ENCODE measurements at regions not wholly inside any gene's neighbourhood (a gene's known extent, or its start where the extent isn't known, plus 50 kb on each side); places are given as distances from the start of the nearest gene placed in this dataset.

GRCh38 chr1:42055061-42055460 is 98.1 kb upstream of the GUCA2B start:
- Histone ChIP-seq H3K4me1 (replicated peaks in 1 of 2; ENCODE audit: control insufficient read depth in 2 of 2, insufficient read depth in 2 of 2, low read length in 2 of 2) (no peaks in the 10 kb centered on the region), H3K4me2 (ENCODE audit: insufficient read depth, low read length) (no peak overlapping the region), H3K79me2 (ENCODE audit: control insufficient read depth, insufficient read depth, low read length) (no peaks in the 10 kb centered on the region), H2AFZ (ENCODE audit: low read depth, low read length) (no peak overlapping the region), H4K20me1 (replicated peaks; ENCODE audit: control insufficient read depth, insufficient read depth, low read length) (no peaks in the 10 kb centered on the region), H3K9me1 (ENCODE audit: control insufficient read depth, insufficient read depth, low read length) (no peaks in the 10 kb centered on the region), H3K4me3 (no peak overlapping the region), H3K27me3 (ENCODE audit: control insufficient read depth in 2 of 2, insufficient read depth in 2 of 2, low read length in 2 of 2) (no peaks in the 10 kb centered on the region), H3K36me3 (ENCODE audit: control insufficient read depth, insufficient read depth, low read length) (no peaks in the 10 kb centered on the region), H3K27ac (ENCODE audit: extremely low read depth, low read depth, low read length) (no peak overlapping the region), H3K9me3 (replicated peaks; ENCODE audit: control insufficient read depth, insufficient read depth, low read depth, low read length) (no peaks in the 10 kb centered on the region), H3K9ac (ENCODE audit: insufficient read depth in 1 of 2, low read depth in 2 of 2, low read length in 2 of 2) (no peak overlapping the region)
- ATAC-seq (no peak), FAIRE-seq (no peak), DNase-seq (ENCODE audit: extremely low read depth in 1 of 4, low spot score in 3 of 4) (no peak)
- intact Hi-C loops (cut with micrococcal nuclease) = no loop called here
- TF ChIP-seq POLR3A (IDR thresholded peaks at IDR 0.05; ENCODE audit: borderline replicate concordance, extremely low read depth, insufficient read depth, insufficient read length) (no peak), ZNF507 (tag; conservative IDR thresholded peaks at IDR 0.05) (no peak), ETV6 (IDR thresholded peaks at IDR 0.05; ENCODE audit: borderline replicate concordance in 1 of 2, low read depth in 2 of 2, low read length in 1 of 2) (no peak), ETV6 (CRISPR knock-in tag; IDR thresholded peaks at IDR 0.05; ENCODE audit: borderline replicate concordance) (no peak), THAP7 (CRISPR knock-in tag; IDR thresholded peaks at IDR 0.05) (no peak), GATAD2B (IDR thresholded peaks at IDR 0.05; ENCODE audit: borderline replicate concordance) (no peak), SMARCA4 (IDR thresholded peaks at IDR 0.05) (no peak), ILF3 (IDR thresholded peaks at IDR 0.05; ENCODE audit: borderline replicate concordance) (no peak), NCOA6 (IDR thresholded peaks at IDR 0.05) (no peak), SPI1 (IDR thresholded peaks at IDR 0.05; ENCODE audit: borderline replicate concordance, low read depth, low read length) (no peak), ZNF23 (CRISPR knock-in tag; IDR thresholded peaks at IDR 0.05) (no peak), SRF (CRISPR knock-in tag; IDR thresholded peaks at IDR 0.05) (no peak), ZNF445 (CRISPR knock-in tag; IDR thresholded peaks at IDR 0.05; ENCODE audit: low read depth) (no peak), ZNF174 (CRISPR knock-in tag; IDR thresholded peaks at IDR 0.05) (no peak), RBM22 (IDR thresholded peaks at IDR 0.05; ENCODE audit: low read depth, low read length, poor library complexity, severe bottlenecking) (no peak), HMGN3 (IDR thresholded peaks at IDR 0.05; ENCODE audit: borderline replicate concordance, extremely low read depth, insufficient read length, low read depth, low read length) (no peak)
- TF ChIP-seq, protein P1, sequence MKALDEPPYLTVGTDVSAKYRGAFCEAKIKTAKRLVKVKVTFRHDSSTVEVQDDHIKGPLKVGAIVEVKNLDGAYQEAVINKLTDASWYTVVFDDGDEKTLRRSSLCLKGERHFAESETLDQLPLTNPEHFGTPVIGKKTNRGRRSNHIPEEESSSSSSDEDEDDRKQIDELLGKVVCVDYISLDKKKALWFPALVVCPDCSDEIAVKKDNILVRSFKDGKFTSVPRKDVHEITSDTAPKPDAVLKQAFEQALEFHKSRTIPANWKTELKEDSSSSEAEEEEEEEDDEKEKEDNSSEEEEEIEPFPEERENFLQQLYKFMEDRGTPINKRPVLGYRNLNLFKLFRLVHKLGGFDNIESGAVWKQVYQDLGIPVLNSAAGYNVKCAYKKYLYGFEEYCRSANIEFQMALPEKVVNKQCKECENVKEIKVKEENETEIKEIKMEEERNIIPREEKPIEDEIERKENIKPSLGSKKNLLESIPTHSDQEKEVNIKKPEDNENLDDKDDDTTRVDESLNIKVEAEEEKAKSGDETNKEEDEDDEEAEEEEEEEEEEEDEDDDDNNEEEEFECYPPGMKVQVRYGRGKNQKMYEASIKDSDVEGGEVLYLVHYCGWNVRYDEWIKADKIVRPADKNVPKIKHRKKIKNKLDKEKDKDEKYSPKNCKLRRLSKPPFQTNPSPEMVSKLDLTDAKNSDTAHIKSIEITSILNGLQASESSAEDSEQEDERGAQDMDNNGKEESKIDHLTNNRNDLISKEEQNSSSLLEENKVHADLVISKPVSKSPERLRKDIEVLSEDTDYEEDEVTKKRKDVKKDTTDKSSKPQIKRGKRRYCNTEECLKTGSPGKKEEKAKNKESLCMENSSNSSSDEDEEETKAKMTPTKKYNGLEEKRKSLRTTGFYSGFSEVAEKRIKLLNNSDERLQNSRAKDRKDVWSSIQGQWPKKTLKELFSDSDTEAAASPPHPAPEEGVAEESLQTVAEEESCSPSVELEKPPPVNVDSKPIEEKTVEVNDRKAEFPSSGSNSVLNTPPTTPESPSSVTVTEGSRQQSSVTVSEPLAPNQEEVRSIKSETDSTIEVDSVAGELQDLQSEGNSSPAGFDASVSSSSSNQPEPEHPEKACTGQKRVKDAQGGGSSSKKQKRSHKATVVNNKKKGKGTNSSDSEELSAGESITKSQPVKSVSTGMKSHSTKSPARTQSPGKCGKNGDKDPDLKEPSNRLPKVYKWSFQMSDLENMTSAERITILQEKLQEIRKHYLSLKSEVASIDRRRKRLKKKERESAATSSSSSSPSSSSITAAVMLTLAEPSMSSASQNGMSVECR (CRISPR knock-in tag; IDR thresholded peaks at IDR 0.05) = no peak
- WGBS (ENCODE audit: insufficient coverage, low coverage, missing lambda C conversion rate) = 0% methylated on average over 1 of the region's 1 CpG
- ChIA-PET POLR2A (no interaction called here), CTCF (ENCODE audit: low intra/inter-chr PET ratio) (no interaction called here)
- BruUV-seq (replicated peaks) = no TSS peak
- in situ Hi-C loops (cut with MboI) = no loop called here
